HCT116 (cell line): ENCODE measurements at regions not wholly inside any gene's neighbourhood (a gene's known extent, or its start where the extent isn't known, plus 50 kb on each side); places are given as distances from the start of the nearest gene placed in this dataset.

Source experiments
- ATAC-seq: fragments of 200-7000 bp; cut with Tn5 transposase; 2 replicates; pipeline ENCODE4 v1.9.1; 2020; ENCODE audit warnings: mild to moderate bottlenecking, moderate library complexity
- BruUV-seq: library from RNA; stranded (reverse); fragments of 400-500 nt; replicated peaks from 2 replicates; lab custom pipeline; 2021; lab: Mats Ljungman, UMichigan
- CTCF ChIA-PET: fragments of 300-600 bp; sonication (Branson Sonifier 250); formaldehyde crosslinking; loops from one replicate; lab custom pipeline; 2021; ENCODE audit warnings: antibody characterized with exemption; lab: Charles Lee
- POLR2A ChIA-PET: fragments of 300-600, 350-600 bp; sonication (Branson Sonifier 250); formaldehyde crosslinking; loops from one replicate; lab custom pipeline; 2021; ENCODE audit warnings: antibody characterized with exemption; lab: Charles Lee
- RAD21 ChIA-PET, 2 experiments: fragments of 300-600 bp; sonication (Branson Sonifier 250); formaldehyde crosslinking; loops; one replicate each; lab custom pipeline; 2023; ENCODE audit warnings: low total read pairs in 2 of 2; ENCODE audit not compliant: uncharacterized antibody in 2 of 2, unreplicated experiment in 2 of 2, low non-redundant PET in 1 of 2; lab: Charles Lee
- DNase-seq: peaks from one replicate; pipeline ENCODE4 v3.0.0-alpha.2; 2010; ENCODE audit warnings: low read depth, low spot score
- H2AFZ ChIP-seq: fragments of 200-600 bp; shearing (Covaris generic), sonication (generic); 2 replicates; pipeline ENCODE4 v1.6.1; 2017; ENCODE audit warnings: low read depth, mixed run types, mixed read lengths, antibody characterized with exemption, low read length; ENCODE audit not compliant: poor library complexity, severe bottlenecking
- H3K27ac ChIP-seq: 2 replicates; pipeline ENCODE4 v1.5.1; 2012; ENCODE audit warnings: low read depth, low read length
- H3K27me3 ChIP-seq: fragments of 200-600 bp; sonication (generic); 2 replicates; pipeline ENCODE4 v1.6.1; 2016; ENCODE audit warnings: mixed run types, low read length, mixed read lengths; ENCODE audit not compliant: insufficient read depth
- H3K36me3 ChIP-seq, 2 experiments: fragments of 200-500 bp in 1 of 2; fragments of 200-600 bp in 1 of 2; sonication (Bioruptor generic) in 1 of 2; sonication (generic) in 1 of 2; 2 replicates each; pipeline versions ENCODE4 v1.5.1 to v1.6.1; 2014 to 2016; ENCODE audit warnings: low read length in 2 of 2, inconsistent platforms in 1 of 2, mixed read lengths in 1 of 2, mixed run types in 1 of 2; ENCODE audit not compliant: insufficient read depth in 2 of 2, control insufficient read depth in 1 of 2
- H3K4me1 ChIP-seq, 2 experiments: fragments of 200-600 bp in 1 of 2; sonication (generic) in 1 of 2; 2 replicates each; pipeline versions ENCODE4 v1.5.1 to v1.6.1; 2012 to 2017; ENCODE audit warnings: low read length in 2 of 2, inconsistent platforms in 1 of 2, mild to moderate bottlenecking in 1 of 2, mixed read lengths in 1 of 2, mixed run types in 1 of 2, moderate library complexity in 1 of 2; ENCODE audit not compliant: insufficient read depth in 2 of 2, control insufficient read depth in 1 of 2
- H3K4me2 ChIP-seq: fragments of 200-600 bp; sonication (generic); 2 replicates; pipeline ENCODE4 v1.6.1; 2017; ENCODE audit warnings: mixed run types, low read length, mixed read lengths
- H3K4me3 ChIP-seq, 2 experiments: fragments of 200-600 bp in 1 of 2; sonication (generic) in 1 of 2; replicated peaks in 1 of 2; 2 replicates each; pipeline ENCODE4 v1.5.1; 2011 to 2016; ENCODE audit warnings: low read length in 2 of 2, control low read depth in 1 of 2, low read depth in 1 of 2, mild to moderate bottlenecking in 1 of 2, mixed read lengths in 1 of 2, mixed run types in 1 of 2
- H3K79me2 ChIP-seq: fragments of 200-600 bp; sonication (generic); 2 replicates; pipeline ENCODE4 v1.6.1; 2017; ENCODE audit warnings: mild to moderate bottlenecking, mixed run types, low read length, moderate library complexity, mixed read lengths; ENCODE audit not compliant: insufficient read depth
- H3K9ac ChIP-seq: fragments of 200-600 bp; sonication (generic); 2 replicates; pipeline ENCODE4 v1.6.1; 2016; ENCODE audit warnings: low read length, mixed read lengths
- H3K9me2 ChIP-seq: fragments of 200-600 bp; sonication (generic), shearing (Covaris generic); 2 replicates; pipeline ENCODE4 v1.6.1; 2017; ENCODE audit warnings: mixed run types, mild to moderate bottlenecking, moderate library complexity; ENCODE audit not compliant: insufficient read depth
- H3K9me3 ChIP-seq, 2 experiments: fragments of 200-500 bp in 1 of 2; fragments of 200-600 bp in 1 of 2; sonication (Bioruptor generic) in 1 of 2; sonication (generic) in 1 of 2; 2 replicates each; pipeline ENCODE4 v1.6.1; 2014 to 2017; ENCODE audit warnings: low read length in 2 of 2, mixed read lengths in 2 of 2, inconsistent platforms in 1 of 2, low read depth in 1 of 2, mild to moderate bottlenecking in 1 of 2, mixed run types in 1 of 2, moderate library complexity in 1 of 2; ENCODE audit not compliant: control insufficient read depth in 1 of 2, insufficient read depth in 1 of 2
- H4K20me1 ChIP-seq: fragments of 200-600 bp; sonication (generic), shearing (Covaris generic); 2 replicates; pipeline ENCODE4 v1.6.1; 2017; ENCODE audit warnings: mixed run types, mild to moderate bottlenecking, moderate library complexity; ENCODE audit not compliant: insufficient read depth
- CBX3 ChIP-seq: IDR thresholded peaks from 2 replicates; pipeline ENCODE4 v1.6.1; 2012; ENCODE audit warnings: low read depth
- ELF1 ChIP-seq: IDR thresholded peaks from 2 replicates; pipeline ENCODE4 v1.6.1; 2012; ENCODE audit warnings: low read depth, borderline replicate concordance
- EZH2phosphoT487 ChIP-seq: fragments of 200-600 bp; IDR thresholded peaks from 2 replicates; pipeline ENCODE4 v1.6.1; 2018; ENCODE audit warnings: antibody characterized with exemption, borderline replicate concordance
- FOSL1 ChIP-seq: IDR thresholded peaks from 2 replicates; pipeline ENCODE4 v1.6.1; 2012; ENCODE audit warnings: low read depth
- SIN3A ChIP-seq: IDR thresholded peaks from 2 replicates; pipeline ENCODE4 v1.6.1; 2012; ENCODE audit warnings: low read depth
- SP1 ChIP-seq: IDR thresholded peaks from 2 replicates; pipeline ENCODE4 v1.6.1; 2012; ENCODE audit warnings: low read depth
- ZFX ChIP-seq: fragments of 450-650 bp; IDR thresholded peaks from 2 replicates; pipeline ENCODE4 v1.6.1; 2017
- intact Hi-C: fragments of 100-400 bp; cut with micrococcal nuclease; formaldehyde crosslinking; loops from 2 replicates; pipeline ENCODE4 v1.10.0; 2022

GRCh38 chr12:11446372-11446771 is 51.0 kb upstream of the PRB2 start:
- H3K9me2 ChIP-seq, result no peaks in the 10 kb centered on the region
- ChIA-PET RAD21 (no interaction called here), CTCF (no interaction called here), POLR2A (no interaction called here)
- no peak overlapping the region for H3K4me2 ChIP-seq
- H3K79me2 ChIP-seq, result no peaks in the 10 kb centered on the region
- H4K20me1 ChIP-seq, result no peaks in the 10 kb centered on the region
- ATAC-seq (no peak), DNase-seq (no peak)
- H3K27ac ChIP-seq, result no peak overlapping the region
- BruUV-seq, result no TSS peak
- H3K4me1 ChIP-seq, result no peaks in the 10 kb centered on the region
- H3K36me3 ChIP-seq, result no peaks in the 10 kb centered on the region
- H3K9me3 ChIP-seq, result no peaks in the 10 kb centered on the region
- peaks cover 35% of the 10 kb centered on the region for H3K27me3 ChIP-seq
- no peak overlapping the region for H3K4me3 ChIP-seq
- H2AFZ ChIP-seq, result no peak overlapping the region
- intact Hi-C loops, result no loop called here
- no peak for TF ChIP-seq CBX3
- TF ChIP-seq ZFX, result no peak
- TF ChIP-seq SP1, result no peak
- no peak for TF ChIP-seq FOSL1
- no peak for TF ChIP-seq ELF1
- no peak for TF ChIP-seq SIN3A
- TF ChIP-seq EZH2phosphoT487, result no peak
- H3K9ac ChIP-seq, result no peak overlapping the region

GRCh38 chr12:11457996-11458645 is 62.8 kb upstream of the PRB2 start:
- no peak overlapping the region for H3K9ac ChIP-seq
- no peaks in the 10 kb centered on the region for H3K4me1 ChIP-seq
- no peak overlapping the region for H2AFZ ChIP-seq
- H3K79me2 ChIP-seq, result no peaks in the 10 kb centered on the region
- ATAC-seq (no peak), DNase-seq (no peak)
- peaks cover 43% of the 10 kb centered on the region for H3K27me3 ChIP-seq
- H3K9me3 ChIP-seq, result no peaks in the 10 kb centered on the region
- intact Hi-C loops, result no loop called here
- TF ChIP-seq SP1, result no peak
- no peak overlapping the region for H3K4me3 ChIP-seq
- H3K9me2 ChIP-seq, result no peaks in the 10 kb centered on the region
- H3K4me2 ChIP-seq, result no peak overlapping the region
- H3K27ac ChIP-seq, result no peak overlapping the region
- BruUV-seq, result no TSS peak
- no peaks in the 10 kb centered on the region for H4K20me1 ChIP-seq
- ChIA-PET POLR2A (no interaction called here), CTCF (no interaction called here), RAD21 (no interaction called here)
- H3K36me3 ChIP-seq, result no peaks in the 10 kb centered on the region
